ENCODE measurements at regions not wholly inside any gene's neighbourhood (a gene's known extent, or its start where the extent isn't known, plus 50 kb on each side); places are given as distances from the start of the nearest gene placed in this dataset.
"Not testable (repeated sequence)": the region's sequence is repeated elsewhere in the genome, so short reads cannot be mapped to it uniquely, and the experiment has no call there.

- H3K36me3 ChIP-seq; H3K4me1 ChIP-seq; H3K4me3 ChIP-seq; ATAC-seq; H3K27ac ChIP-seq; DNase-seq; intact Hi-C loops (cut with DNase I); H3K9me3 ChIP-seq; H3K27me3 ChIP-seq (ENCODE audit: low read depth): not testable (repeated sequence)
Observed at GRCh38 chr20:29447517-29448484, 1809.7 kb upstream of the DEFB115 start.

- no peak for ATAC-seq
- H3K4me3 ChIP-seq = no peak overlapping the region
- no peaks in the 10 kb centered on the region for H3K9me3 ChIP-seq
- H3K27me3 ChIP-seq (ENCODE audit: low read depth) = no peaks in the 10 kb centered on the region
- no peak for DNase-seq
- no peaks in the 10 kb centered on the region for H3K4me1 ChIP-seq
- no peak overlapping the region for H3K27ac ChIP-seq
- TF ChIP-seq CTCF (IDR thresholded peaks at IDR 0.05) = no peak
- no peaks in the 10 kb centered on the region for H3K36me3 ChIP-seq
- intact Hi-C loops (cut with DNase I) = no loop called here
Observed at GRCh38 chr20:29448806-29449470, 1808.5 kb upstream of the DEFB115 start.

GRCh38 chr20:29452186-29452585, 1805.3 kb upstream of the DEFB115 start:
- TF ChIP-seq CTCF (IDR thresholded peaks at IDR 0.05) = no peak
- Histone ChIP-seq H3K9me3 (no peaks in the 10 kb centered on the region), H3K27me3 (ENCODE audit: low read depth) (no peaks in the 10 kb centered on the region), H3K27ac (no peak overlapping the region), H3K4me3 (no peak overlapping the region), H3K4me1 (no peaks in the 10 kb centered on the region), H3K36me3 (no peaks in the 10 kb centered on the region)
- intact Hi-C loops (cut with DNase I) = no loop called here
- ATAC-seq (peak in 1 of 2 donors; percentile 52), DNase-seq (no peak)

- DNase-seq; H3K4me3 ChIP-seq; H3K9me3 ChIP-seq; H3K36me3 ChIP-seq; H3K27ac ChIP-seq; intact Hi-C loops (cut with DNase I); H3K27me3 ChIP-seq (ENCODE audit: low read depth); H3K4me1 ChIP-seq: not testable (repeated sequence)
- ATAC-seq = peak in 1 of 2 donors; percentile 50
Observed at GRCh38 chr20:29456987-29457693, 1800.3 kb upstream of the DEFB115 start.

GRCh38 chr20:29472606-29473005, 1784.9 kb upstream of the DEFB115 start:
- Histone ChIP-seq H3K4me1 (no peaks in the 10 kb centered on the region), H3K27me3 (ENCODE audit: low read depth) (no peaks in the 10 kb centered on the region), H3K9me3 (no peaks in the 10 kb centered on the region), H3K27ac (no peak overlapping the region), H3K4me3 (no peak overlapping the region), H3K36me3 (no peaks in the 10 kb centered on the region)
- no peak for ATAC-seq
- intact Hi-C loops (cut with DNase I) = no loop called here
- DNase-seq = no peak
- TF ChIP-seq CTCF (IDR thresholded peaks at IDR 0.05) = no peak

GRCh38 chr20:29492840-29493239, 1764.6 kb upstream of the DEFB115 start:
- H3K27ac ChIP-seq; intact Hi-C loops (cut with DNase I); H3K27me3 ChIP-seq (ENCODE audit: low read depth); H3K4me1 ChIP-seq; ATAC-seq; DNase-seq; H3K9me3 ChIP-seq; H3K4me3 ChIP-seq; H3K36me3 ChIP-seq: not testable (repeated sequence)

- intact Hi-C loops (cut with DNase I); H3K36me3 ChIP-seq; H3K4me1 ChIP-seq; H3K27ac ChIP-seq; H3K27me3 ChIP-seq (ENCODE audit: low read depth); H3K9me3 ChIP-seq; ATAC-seq; DNase-seq: not testable (repeated sequence)
- H3K4me3 ChIP-seq = peak overlapping the region; percentile 8
Observed at GRCh38 chr20:29496767-29497166, 1760.7 kb upstream of the DEFB115 start.

All from lower lobe of right lung (tissue), 2 donors.